SHP77 treated with DMSO at 0.1 percent for 48 hours (cell line): ENCODE measurements at regions not wholly inside any gene's neighbourhood (a gene's known extent, or its start where the extent isn't known, plus 50 kb on each side); places are given as distances from the start of the nearest gene placed in this dataset.

ENCODE experiments used
- DNase-seq: peaks from one replicate; lab custom pipeline; 2025; lab: John Stamatoyannopoulos, UW

DNA sequence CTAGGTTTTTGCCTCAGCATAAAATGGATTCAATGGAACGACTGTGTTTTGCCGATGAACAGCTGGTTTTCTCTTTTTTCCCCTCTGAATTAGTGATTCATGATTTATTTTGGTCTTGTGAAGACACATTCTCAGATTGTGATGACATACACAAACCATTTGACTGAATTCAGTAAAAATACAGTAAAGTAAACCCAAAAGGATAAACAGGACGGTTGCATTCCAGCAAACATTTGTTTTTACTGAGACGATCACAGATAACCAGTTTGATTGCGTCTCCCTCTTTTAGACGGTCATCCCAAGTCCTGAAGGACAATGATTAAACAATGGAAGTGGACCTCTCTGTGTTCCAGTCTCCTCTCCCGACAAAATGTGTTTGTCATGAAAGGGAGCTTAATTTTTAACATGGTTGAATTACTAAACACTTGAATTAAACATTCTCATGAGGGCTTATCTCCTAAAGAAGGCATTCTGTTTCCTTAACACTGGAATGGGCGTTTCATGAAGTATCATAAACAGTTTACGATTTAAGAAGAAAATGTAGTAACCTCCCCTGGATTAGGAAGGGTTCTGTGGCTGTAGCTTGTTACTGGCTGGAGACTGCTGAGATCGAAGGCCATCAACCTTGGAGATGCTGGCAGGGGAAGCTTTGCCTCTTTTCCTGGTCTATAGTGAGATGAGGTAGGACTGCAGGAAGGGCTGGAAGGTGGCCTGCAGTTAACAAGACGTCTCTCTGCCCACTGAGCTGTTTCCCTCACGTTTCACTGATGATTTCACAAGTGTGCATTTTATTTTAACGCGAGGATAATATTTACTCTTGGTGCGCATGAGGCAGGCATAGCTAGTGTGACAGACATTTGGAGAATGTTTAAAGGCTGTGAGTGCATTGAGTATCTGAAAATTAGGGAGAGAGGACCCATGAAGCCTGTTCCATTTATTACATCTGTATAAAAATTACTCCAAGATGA is 457.9 kb downstream of the FGF9 start:
- DNase-seq = no peak

DNA sequence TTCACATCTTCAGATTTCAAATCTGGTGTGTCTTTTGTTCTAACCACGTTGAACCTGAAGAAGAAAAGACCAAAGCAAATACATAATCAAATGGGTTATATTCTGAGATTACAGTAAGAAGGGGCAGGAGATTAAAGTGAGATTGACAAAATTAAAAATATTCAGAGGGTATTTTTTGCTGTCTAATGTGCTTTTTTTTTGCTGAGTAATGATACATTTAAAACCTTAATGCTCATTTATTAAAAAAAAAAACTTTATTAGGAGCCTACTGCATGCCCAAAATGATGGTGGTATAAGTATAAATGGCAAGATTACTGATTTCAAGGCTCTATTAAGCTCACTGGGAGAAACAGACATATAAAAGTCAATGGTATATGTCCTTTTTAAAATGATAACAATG is 459.4 kb downstream of the FGF9 start:
- DNase-seq = no peak

DNA sequence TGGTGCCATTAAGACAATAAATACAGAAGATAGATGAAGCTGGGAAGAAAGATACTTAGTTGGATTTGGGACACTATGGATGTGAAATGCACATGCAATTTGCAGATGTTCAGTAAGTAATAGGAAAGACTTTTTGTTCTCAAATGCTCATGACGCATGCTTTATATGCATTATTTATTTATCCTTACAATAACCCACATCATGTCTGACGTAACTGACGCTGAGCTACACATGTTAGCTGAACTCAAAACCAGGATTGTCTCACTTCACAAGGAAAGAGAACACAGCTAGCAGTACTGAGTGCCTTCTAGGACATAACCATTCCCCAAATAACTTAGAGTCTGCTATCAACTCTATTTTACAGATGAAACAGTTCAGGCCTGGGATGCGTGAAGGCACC is 463.4 kb downstream of the FGF9 start:
- DNase-seq = no peak

DNA sequence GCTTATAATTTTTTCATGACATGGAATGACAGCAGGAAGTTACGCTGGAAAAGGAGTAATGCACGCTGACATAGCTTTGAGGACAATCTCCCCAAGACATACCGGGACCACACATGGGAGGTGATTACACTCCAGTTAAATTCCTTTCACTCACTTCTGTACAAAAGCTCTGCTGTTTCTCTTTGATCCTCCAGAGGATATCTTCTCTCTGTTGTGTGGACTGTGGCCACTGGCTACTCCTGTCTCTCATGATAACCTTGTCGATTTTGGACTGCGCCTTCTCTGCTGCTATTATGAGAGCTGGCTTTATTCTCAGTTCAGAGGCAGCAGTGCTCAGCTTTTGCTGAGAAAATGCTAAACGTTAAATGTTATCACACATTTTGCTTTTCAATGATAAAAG is 464.6 kb downstream of the FGF9 start:
- DNase-seq = no peak

DNA sequence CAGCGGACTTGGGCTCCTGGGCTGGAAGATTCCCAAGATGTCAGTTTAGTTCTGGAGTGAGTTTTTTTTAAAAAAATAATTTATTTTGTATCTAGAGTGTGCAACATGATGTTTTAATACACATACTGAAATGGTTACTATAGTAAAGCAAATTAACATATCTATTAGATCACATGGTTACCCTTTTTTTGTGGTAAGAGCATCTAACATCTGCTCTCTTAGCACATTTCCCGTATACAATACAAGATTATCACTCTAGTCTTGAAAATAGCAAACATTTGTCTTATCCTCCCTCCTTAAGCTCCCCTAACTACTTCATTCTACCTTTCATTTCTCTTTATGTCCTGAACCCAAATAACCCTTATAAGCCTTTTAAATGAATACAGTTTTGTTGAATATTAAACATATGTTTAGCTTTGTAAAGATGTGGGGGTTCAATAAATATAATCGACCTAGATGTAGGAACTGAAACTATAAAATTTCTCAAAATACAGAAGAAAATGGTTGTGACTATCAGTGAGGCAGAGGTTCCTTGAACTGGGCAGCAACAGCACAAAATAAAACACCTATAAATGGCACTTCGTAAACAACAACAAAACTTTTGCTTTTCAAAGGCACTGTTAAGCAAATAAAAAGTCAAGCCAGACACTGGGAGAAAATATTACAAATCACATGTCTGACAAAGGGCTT is 466.6 kb downstream of the FGF9 start:
- DNase-seq = no peak

DNA sequence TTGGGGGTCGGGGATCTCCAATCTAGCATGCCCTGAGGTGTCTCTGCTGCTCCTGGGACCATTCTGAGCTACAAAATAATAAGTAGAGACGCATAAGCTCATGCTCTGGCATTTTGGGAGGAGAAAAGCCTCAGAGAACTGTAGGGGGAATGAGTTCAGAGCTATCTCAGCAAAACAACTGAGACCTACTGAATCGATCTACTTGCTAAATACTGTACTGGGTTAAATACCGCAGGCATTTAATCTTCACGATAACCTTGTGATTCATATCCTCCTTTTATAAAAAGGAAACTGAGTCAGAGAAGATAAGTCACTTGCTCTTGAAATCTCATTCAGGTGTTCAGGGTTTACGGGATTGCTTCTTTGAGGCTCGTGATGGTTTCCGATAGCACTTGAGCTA is 468.1 kb downstream of the FGF9 start:
- DNase-seq = no peak

DNA sequence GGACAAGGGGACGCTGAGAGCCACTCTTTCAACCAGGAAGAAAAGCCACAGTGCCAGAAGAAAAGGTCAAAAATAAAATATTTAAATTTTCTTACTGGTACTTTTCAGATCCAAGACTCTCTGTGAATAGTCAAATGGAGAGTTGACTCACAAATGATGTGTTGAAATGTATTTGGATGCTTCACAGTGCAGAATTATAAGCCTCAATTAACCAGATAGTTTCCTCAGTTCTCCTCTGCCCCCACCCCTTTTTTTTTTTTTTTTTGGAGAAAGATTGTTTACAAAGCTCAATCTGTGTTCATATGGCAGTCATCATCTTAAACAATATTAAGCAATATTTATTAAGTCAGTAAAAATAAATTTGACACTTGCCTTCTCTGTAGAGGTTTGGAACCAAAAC is 470.8 kb downstream of the FGF9 start:
- no peak for DNase-seq

DNA sequence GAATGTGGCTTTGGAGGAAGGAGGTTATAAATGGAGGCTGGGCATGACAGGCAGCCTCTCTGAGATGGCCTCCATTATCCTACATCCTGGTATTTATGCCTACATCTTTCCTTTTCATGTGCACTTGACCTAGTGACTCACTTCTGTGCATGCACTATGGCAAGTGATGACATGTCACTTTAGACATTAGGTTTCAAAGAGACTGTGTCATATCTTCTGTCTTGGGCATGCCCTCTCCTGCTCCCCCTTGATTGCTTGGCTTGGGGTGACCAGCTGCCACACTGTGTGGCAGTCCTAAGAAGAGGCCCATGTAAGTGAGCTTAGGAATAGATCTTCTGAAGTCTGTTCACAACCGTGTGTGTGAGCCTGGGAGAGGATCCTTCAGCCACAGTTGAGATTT is 472.8 kb downstream of the FGF9 start:
- no peak for DNase-seq

DNA sequence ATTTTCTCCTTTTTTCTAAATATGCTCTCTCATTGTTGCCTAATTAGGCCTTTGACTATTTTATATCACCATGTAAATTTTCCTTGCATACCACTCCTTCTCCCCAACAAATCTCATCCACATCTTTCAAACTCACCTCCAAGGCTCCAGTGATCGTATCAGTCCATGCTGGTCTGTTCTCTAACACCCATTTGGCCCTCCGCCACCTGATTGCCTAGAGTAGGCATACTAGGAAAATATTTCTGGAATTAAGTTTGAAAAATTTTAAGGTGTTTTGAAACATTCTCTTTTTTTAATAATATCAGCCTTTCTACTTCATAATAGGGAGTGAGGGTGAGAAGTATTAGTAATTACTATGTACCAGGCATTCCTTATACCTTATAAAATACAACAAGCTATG is 473.9 kb downstream of the FGF9 start:
- DNase-seq = no peak

DNA sequence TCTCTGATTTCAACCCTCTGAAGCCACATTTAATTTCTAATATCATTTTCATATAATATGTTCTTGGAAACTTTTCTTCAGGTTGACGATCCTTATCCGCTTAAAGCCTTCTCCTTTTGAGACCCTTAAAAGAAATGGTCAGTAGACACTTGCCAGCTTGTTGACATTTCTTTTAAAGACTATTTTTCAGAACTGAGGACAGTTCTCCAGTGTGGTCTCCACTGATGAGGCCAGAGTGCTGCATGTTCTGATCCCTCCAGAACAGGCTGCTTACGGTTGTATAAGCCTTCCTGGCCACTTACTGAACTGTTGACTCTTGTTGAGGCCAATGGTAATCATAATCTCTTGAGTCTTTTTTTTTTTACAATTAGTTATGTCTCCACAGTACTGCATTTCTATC is 477.3 kb downstream of the FGF9 start:
- no peak for DNase-seq

DNA sequence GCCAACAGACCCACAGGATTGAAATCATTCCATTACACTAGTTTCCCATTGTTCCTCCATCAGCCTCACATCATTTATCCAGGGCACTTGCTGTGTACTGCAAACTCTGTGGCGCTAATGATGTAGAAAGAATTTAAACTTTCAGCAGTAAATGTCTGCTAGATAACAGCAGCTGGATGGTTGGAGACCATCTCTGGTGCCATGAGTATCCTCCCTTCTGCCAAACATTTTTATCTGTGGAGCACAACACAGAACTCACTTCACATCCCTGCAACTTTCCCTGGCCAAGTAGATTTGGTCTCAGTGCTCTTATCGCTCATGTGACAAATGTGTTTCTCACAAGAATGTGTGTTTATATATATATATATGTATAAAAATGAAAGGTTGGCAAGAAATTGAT is 481.9 kb downstream of the FGF9 start:
- DNase-seq = no peak

DNA sequence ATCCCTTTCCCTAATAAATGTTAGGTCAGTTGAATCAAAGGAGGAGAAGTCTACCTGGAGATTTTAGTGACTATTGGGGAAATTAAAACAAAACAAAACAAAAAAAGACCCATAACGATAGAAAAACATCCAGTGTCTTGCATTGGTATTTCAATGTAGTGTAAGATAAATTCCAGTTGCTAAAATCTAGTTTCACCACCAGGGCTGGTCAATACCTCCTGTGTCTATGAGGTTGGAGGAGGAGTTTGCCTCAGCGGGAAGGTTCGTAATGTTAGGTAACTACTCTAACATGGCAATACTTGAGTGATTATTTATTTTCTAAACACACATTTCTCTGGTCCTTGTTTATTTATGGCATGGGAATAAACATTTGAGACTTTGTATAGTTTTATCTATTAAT is 483.2 kb downstream of the FGF9 start:
- DNase-seq = no peak

DNA sequence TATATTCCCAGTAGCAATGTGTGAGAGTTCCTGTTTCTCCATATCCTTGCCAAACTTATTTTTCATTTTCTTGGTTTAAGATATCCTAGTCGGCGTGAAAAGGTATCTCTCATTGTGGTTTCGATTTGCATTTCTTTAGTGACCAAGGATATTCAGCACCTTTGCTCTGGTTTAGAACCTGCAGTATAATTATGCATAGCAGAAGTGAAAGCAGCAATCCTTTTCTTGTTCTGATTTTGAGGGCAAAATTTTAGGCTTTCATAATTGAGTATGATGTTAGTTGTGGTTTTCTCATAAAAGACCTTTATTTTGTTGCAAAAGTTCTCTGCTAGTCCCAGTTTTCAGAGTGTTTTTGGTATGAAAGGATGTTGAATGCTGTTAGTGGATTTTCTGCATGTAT is 491.0 kb downstream of the FGF9 start:
- no peak for DNase-seq

DNA sequence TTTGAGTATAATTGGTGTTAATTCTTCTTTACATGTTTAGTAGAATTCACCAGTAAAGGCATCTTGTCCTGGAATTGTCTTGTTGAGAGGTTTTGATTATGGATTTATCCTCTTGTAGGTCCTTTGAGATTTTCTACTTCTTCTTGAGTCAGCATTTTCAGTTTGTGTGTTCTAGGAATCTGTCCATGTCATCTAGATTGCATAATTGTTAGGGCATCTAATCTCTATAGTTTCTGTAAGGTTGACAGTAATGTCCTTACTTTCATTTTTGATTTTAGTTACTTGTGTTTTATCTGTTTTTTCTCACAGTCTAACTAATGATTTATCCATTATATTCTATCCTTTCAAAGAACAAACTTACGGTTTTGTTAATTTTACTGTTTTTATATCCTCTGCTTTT is 492.0 kb downstream of the FGF9 start:
- DNase-seq = no peak

DNA sequence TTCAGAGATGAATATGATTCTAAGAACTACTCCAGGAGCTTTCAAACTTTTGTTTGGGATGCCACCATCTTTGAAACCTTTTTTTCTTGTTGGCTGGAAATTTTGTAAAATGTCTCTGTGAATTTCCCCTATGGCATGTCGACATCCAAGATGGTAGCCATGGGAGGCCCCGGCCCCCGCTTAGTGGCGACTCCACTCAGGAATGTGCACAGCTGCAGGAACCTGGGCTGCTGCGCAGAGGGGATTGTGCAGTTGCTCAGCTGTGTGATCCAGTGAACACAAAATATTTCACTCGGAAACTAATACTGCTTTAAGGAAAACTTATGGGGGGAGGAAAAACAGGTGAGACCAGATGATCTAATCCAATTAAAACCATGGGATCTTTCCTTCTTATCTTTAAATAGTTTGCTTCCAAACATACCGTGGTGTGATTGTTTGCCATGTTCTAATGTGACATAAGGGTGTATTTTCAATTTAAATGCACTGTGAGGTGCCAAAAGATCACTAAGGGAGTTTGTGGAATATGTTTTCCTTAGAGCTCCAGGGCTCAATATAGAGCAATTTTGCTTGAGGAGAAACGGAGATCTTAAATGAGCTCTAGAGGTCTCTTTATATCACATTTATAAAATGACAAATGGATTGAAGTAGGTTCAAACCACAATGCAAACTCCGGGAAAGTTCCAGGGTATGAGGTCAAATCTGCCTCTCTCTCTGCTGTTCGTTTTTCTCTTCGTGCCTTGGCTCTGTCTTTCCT is 497.7 kb downstream of the FGF9 start:
- DNase-seq = no peak

DNA sequence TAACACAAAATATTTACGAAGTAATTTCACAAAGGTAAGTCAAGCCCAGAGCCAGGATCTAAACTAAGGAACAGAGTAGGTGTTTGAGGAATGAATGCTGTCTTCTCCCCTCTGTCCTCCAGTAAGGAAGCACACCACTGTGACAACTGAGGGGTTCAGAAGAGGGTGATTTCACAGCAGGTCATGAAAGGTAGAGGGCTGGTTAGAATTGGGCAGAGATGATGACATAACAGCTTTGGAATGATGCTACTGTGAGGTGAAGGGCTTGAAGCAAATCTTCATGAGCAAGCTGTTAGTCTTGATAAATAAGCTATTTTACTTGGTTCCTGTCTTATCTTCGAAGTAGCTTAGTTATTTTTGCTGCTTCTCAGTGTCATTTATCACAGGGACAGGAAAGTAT is 498.6 kb downstream of the FGF9 start:
- no peak for DNase-seq

DNA sequence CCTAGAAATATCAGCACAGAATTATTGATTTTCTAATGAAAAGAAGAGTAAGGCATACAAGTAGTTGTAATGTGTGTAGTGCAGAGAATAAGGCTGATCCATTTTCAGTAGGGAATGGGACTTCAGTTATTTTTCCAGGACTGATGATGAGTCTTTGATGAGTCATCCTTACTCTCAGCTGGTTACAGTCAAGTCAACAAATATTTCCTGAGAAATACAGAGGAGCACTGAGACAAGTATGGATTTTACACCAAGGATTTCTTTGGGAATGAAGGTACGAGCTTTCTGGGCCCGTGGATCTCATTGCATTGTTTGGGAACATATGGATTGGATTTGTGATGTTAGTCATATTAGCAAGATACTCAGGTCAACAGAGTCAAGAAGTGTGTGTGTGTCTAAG is 502.7 kb downstream of the FGF9 start:
- DNase-seq = no peak

DNA sequence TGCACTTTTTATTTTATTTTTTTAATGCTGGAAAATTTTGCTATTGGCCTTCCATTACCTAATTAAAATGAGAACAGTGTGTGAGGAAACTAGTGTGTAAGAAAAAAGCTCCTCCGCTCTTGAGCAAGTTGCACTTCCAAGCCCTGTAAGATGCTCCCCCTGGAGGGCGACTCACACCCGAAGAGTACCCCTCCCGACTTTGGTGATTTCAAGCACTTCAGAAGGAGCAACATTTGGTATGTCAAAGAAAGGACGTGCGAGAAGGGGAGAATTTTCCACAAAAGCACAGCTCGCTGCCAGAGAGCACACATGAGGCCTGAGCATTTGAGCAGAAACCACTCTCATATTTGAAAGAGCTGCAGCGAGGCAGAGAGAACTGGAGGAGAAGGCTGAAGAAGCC is 504.4 kb downstream of the FGF9 start:
- no peak for DNase-seq

DNA sequence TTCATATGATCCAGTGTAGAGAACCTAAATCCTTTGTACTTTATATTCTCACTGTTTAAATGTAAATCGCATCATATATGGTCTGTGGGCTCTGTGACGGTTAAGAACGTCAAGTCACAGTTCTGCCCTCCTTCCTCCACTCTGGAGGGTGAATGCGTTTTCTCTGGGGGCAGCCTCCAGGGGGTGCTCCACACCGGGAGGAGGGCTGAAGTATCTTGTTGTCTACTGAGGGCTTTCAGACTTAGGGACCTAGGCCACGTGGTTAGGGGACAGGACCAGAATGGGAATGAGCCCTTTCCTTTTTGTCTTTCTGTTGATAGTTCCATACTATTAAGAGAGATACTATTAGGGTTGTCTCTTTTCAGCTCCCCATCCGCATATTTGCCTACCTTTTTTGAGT is 504.9 kb downstream of the FGF9 start:
- DNase-seq = no peak

DNA sequence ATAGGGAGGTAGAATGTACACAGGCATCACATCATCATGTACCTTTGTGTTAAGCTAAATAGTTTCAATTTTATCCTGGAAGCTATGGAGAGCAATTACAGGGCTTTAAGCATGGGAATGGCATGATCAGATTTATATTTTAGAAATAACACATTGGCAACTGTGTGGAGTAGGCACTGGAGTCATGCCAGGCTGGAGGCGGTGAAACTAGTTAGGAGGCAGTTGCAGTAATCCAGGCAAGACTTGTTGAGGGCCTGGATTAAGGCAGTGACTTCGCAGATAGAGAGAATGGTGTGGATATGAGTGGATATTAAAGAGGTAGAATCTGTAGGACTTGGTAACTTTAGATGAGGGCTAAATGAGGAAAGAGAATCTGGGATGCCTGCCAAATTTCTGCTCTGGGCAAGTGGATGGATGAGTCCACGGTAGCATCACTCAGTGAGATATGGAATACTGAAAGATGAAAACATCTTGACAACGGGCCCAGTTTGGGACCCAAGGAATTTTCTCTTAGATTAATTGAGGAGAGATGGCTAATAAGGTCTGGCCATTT is 506.2 kb downstream of the FGF9 start:
- no peak for DNase-seq

DNA sequence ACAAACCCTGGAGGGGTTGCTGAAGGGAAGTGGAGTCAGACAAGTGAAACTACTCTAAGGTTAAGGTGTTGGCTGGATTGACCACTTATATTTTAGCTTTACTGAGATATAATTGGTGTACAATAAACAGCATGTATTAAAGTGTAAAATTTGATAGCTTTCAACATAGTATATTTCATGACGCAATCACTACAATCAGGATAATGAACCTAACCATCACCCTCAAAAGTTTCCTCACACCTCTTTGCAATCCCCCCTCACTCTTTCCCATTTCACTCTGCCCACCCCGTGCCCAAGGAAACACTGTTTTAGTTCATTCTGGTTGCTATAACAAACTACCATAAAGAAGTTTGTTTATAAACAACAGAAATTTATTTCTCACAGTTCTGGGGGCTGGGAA is 508.0 kb downstream of the FGF9 start:
- no peak for DNase-seq

DNA sequence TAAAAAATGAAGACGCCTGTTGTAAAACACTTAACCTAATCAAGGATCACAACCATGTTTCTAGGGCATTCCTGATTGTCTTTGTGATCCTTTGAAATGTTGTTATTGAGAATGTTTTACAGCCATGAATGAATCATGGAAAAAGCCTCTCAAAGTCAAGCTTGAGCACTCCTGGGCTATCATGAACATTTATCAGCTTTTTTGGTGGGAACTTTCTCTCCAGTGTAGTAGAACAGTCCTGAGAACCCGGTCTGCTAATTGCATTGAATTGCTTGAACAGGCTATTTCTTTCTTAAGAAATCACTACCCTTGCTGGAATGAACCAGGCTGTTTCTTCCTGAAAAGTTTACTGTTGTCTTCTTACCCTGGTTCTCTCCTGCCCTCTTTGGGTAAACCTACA is 516.5 kb downstream of the FGF9 start:
- no peak for DNase-seq
